ENCODE measurements at regions not wholly inside any gene's neighbourhood (a gene's known extent, or its start where the extent isn't known, plus 50 kb on each side); places are given as distances from the start of the nearest gene placed in this dataset.
"Not testable (repeated sequence)": the region's sequence is repeated elsewhere in the genome, so short reads cannot be mapped to it uniquely, and the experiment has no call there.

DNA sequence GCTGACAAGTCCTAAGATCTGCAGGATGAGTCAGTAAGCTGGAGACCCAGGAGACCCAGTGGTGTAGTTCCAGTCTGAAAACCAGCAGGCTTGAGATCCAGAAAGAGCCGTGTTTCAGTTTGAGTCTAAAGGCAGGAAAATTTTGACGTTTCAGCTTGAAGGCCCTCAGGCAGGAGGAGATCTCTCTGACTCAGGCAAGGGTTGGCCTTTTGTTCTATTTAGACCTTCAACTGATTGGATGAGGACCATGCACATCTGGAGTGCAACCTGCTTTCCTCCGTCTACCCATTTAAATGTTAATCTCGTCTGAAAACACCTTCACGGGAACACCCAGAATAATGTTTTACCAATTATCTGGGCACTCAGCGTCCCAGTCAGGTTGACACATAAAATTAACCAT lies 69.5 kb downstream of the NPIPA7 start:
- not testable (repeated sequence) for DNase-seq

DNA sequence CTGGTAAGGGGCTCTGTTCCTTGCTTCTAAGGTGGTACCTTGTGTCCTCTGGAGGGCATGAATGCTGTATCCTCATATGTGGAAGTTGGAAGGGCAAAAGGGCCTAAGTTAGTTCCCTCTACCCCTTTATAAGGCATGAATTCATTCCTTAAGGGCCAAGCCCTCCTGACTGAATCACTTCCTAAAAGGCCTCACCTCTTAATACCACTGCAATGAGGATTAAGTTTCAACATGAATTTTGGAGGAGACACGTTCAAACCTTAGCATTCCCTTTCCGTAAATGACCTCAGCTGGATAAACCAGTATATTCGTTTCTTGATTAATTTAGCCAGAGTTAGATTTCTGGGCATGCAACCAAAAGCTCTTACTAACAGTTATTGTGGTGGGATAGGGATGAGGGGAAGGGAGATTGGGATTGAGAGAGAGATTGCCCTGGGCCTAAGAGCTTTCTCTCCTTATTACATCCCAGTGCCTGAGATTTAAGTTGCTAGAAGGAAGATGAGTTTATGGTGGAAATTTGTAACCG lies 70.8 kb downstream of the NPIPA7 start:
- not testable (repeated sequence) for DNase-seq

DNA sequence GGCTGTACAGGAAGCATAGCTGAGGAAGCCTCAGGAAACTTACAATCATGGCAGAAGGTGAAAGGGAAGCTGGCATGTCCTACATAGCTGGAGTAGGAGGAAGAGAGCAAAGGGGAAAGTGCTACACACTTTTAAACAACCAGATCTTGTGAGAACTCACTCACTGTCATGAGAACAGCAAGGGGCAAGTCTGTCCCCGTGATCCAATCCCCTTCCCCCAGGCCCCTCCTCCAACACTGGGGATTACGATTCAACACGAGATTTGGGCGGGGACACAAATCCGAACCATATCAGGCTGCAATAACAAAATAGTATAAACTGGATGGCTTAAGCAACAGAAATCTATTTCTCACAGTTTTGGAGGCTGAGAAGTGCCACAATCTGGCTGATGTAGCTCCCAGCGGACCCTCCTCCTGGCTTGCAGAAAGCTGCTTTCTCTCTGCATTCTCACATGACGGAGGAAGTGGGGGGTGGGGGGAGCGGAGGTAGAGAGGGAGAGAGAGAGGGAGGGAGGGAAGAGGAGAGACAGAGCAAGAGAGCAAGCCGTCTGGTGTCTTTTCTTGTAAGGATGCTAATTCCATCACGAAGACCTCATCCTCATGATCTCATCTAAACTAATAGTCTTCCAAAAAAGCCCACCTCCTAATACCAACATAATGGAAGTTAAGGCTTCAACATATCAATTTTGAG lies 72.9 kb downstream of the NPIPA7 start:
- DNase-seq: not testable (repeated sequence)

DNA sequence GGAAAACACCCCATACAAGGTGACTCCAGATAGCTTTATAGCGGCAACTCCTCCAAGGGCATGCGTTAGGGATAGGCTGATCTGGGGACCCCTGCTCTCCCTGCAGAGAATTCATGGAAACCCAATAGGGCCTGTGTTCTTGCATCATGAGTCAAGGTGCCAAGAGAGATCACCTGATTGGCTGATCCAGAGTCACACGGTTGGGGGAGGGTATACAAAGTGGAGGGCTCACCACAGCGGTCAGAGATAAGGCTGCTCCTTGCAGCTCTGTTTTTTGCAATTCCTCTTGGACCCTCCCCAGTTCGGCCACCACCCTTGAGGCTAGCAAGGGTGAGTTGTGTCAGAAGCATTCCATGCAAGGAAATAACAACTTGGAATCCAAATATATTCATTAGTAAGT lies 79.6 kb downstream of the NPIPA7 start:
- not testable (repeated sequence) for DNase-seq

DNA sequence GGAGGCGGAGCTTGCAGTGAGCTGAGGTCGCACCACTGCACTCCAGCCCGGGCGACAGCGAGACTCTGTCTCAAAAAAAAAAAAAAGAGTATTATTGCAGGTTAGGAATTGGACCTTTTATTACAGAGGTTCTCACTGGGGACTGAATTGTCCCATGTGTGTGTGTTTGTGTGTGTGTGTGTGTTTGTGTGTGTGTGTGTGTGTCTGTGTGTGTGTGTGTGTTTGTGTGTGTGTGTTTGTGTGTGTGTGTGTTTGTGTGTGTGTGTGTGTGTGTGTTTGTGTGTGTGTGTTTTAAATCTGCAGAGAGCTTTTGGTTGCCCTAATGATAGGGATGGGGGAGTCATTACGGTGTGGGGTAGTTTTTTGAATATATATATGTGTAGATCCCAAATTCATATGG lies 84.9 kb downstream of the NPIPA7 start:
- not testable (repeated sequence) for DNase-seq

DNA sequence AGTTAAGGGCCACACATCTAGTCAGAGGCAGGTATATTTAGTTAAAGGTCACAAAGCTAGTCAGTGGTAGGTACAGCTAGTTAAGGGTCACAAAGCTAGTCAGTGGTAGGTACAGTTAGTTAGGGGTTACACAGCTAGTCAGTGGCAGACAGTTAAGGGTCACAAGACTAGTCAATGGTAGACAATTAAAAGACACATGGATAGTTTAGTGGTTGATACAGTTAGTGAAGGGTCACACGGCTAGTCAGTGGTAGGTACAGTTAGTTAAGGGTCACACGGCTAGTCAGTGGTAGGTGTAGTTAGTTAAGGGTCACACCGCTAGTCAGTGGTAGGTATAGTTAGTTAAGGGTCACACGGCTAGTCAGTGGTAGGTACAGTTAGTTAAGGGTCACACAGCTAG lies 110.0 kb downstream of the NPIPA7 start:
- not testable (repeated sequence) for DNase-seq

DNA sequence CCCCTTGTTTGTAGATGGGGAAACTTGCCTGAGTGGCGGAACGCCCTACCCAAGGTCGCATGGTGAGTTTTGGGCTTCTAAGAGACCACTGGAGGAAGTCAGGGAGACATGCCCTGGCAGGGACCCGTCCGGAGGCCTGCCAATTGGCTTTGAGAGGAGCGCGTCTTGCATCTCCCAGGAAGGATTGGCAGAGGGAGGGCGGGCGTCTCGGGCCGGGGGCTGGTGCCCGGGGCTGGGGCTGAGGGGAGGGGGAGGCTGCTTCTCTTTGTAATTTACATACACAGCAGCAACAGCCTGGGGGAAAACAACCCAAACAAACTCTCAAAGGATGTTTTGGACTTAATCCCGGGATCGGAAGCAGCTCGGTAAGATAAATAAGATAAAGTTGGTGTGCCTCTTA lies 110.5 kb downstream of the NPIPA7 start:
- DNase-seq: not testable (repeated sequence)

DNA sequence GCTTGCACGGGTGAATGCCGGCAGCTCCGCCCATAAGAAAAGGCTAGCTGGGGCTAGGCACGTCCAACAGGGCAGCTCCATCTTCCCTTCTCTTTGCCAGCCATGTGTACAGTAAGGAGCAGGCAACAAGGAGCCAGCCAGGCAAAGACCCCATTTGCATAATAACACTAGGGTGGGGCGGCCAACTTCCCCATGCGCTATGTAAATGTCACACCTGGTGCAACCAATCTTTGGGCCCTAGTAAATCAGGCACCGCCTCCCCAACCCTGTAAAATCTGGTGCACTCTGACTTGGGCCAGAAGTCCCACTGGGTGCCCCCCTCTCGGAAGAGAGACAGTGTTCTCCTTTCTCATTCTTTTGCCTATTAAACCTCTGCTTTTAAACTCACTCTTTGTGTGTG lies 115.2 kb downstream of the NPIPA7 start:
- not testable (repeated sequence) for DNase-seq

DNA sequence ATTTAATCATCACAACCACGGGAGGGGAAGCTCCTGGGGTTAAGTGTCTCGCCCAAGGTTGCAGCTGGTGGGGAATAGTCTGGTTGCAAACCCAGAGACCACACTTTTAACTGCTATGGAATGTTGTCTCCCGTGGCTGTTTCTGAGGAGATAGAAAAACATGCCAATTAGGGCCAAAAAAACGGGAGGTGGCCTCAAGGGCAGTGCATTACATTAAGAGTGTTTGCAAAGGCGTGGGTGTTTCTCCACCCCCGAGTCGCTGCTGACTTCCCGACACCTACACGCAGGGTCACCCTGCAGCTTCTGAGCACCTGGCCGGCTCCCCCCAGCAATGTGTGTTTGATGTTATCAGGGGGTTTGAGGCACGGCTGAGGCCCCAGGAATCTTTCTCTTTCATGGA lies 116.1 kb downstream of the NPIPA7 start:
- not testable (repeated sequence) for DNase-seq

DNA sequence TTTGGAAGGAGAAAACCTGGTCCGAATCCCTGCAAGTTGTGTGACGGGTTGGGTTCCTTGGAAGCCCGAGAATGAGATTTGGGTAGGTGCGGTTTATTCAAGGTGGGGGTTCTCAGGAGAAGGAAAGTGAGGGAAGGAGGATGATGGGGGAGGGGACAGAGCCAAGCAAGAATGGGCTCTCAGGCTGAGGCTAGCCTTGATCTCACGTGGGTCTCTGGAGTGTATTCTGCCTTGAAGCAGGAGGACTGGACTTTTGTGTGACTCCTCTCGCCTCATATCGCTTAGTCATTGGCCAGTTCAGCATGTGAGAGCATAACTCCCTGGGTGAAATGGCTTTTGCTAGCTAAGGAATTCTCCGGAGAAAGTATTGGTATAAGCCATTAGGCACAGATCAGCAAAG lies 120.9 kb downstream of the NPIPA7 start:
- not testable (repeated sequence) for DNase-seq

DNA sequence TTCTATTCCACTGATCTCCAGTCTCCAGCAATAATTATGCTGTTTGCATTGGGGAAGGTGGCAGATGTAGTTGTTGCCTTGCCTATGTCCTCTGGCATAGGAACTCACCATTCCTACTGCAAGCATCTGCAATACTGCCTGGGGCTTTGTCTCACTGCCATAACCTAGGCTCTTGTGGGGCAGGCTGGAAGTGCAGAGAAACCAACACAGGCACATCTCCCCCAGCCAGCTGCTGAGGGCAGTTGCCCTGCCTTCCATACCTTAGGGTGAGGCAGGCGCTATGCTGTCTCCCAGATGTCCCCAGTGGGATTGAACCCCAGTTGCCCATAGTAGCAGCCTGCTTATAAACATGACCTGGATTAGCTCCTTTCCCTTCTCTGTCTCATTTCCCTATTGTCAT lies 128.1 kb downstream of the NPIPA7 start:
- not testable (repeated sequence) for DNase-seq

DNA sequence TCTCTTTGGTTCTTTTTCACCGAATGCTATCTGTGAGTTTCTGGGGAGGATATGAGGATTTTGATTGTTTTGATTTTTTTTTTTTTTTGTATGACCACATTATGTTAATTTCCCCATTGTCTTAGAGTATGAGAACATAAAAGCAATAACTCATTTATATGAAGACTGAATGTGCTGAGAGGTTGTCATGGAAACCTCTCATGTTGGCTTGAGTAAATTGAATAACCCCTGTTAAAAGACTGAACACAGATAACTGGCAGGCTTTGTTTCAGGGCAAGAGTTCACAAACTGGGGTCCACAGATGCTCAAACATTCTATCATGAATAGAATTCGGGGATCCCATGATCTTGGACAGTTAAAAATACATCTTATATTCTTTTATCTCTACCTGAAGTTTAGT lies 129.4 kb downstream of the NPIPA7 start:
- not testable (repeated sequence) for DNase-seq

DNA sequence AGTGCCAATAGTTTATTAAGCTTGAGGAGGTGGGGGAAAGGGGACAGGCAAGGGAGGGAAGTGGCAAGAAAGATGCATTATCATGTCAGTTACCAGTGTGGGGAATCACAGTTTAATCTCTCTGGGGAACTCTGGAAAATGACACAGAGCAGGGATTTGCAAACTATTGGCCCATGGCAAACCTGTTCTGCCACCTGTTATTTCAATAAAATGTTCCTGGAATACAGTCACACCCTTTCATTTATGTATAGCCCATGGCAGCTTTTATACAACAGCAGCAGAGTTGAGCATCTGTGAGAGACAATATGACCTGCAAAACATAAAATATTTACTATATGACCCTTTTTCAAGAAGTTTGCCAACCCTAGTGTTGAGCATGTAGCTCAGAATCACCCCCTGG lies 140.5 kb downstream of the NPIPA7 start:
- DNase-seq: not testable (repeated sequence)

DNA sequence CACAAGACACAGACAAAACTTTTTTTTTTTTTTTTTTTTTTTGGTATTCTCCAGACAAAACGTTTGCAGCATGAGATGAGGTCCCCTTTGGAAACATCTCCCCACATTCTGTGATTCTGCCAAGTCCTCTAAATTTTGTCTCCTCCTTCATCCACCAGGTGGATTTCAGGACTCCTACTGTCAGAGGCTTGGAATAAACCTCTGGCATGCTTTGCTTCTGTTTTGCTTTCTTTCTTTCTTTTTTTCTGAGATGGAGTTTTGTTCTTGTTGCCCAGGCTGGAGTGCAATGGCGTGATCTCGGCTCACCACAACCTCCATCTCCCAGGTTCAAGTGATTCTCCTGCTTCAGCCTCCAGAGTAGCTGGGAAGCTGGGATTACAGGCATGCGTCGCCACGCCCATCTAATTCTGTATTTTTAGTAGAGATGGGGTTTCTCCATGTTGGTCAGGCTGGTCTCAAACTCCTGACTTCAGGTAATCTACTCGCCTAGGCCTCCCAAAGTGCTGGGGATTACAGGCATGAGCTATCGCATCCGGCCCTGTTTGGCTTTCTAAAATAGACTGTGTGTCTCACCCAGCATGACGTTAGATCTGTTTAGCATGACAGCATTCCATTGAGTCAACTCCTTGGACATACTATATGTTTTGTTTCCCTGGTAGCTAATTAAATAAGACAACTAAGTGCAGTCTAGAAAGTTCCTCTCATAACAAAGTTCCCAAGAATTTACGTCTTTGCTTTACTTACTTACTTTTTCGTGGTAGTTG lies 142.5 kb downstream of the NPIPA7 start:
- DNase-seq: not testable (repeated sequence)

DNA sequence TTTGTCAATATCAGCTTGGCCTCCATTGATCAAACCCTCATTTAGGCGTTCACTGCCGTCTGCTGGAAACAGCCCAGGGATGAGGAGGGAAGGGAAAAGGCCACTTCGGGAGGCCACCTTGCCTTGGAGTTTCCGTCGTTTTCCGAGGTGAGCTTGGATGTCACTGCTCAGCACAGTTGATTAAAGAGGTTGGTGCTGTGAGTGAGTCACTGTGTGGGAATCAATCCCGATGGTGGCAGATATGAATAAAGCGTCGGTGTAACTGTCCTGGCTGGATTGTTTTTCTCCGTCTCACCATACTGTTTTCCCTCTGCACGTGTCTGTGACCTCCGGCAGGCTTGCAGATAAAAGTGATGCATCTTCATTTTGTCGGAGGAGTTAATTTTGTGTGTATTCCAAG lies 148.1 kb downstream of the NPIPA7 start:
- DNase-seq: not testable (repeated sequence)

DNA sequence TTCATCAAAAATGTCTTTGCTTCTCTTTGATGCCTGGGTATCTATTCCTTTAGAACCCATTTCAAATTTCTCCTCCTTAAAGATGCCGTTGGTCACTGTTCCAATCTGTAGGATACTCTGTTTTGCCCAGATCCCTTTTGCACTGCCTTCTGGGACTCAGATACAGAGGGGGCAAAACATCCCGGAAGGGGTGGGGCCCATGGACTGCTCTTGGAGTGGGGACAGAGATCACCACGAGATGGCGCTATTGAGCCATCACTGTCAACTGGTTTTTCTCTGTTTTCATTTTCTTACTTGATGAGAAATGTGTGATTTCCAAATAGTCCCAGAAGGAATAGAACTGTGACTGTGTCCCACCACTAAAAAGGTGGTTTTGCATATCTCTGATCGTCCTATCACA lies 151.8 kb downstream of the NPIPA7 start:
- DNase-seq: not testable (repeated sequence)

DNA sequence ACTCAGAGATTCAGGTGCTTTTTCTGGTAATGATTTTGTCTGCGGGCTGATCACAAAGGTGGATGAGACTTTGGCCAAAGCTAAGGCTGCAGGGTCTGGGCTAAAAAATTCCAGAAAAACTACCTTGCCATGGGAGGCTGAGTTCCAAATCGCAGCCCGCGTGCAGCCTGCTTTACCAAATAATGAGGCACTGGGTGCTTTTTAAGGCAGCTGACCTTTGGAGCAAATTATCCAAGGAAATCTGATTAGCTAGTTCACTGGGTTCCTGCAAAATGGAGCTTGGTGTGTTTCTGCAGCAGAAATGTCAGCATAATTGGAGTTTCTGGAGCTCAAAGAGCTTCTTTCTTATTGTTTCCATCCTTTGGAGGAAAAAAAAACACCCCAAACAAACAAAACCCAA lies 156.6 kb downstream of the NPIPA7 start:
- not testable (repeated sequence) for DNase-seq

DNA sequence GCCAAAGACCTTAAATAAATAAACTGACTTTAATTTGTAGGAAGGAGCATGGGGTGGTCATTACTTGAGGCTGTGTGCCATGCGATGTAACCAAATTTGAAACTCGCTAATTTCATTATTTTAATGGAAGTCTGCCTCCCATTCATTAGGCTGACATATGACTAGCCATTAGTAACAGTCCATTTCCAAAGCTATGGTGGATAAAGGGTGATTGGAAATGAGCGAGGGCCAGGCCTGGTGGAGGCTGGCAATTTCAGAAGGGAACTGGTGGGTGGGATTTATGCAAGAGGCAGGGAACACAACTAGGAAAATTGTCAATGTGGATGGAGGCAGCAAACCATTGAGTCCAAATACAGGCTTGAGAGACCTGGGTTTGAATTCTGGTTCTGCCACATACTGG lies 157.2 kb downstream of the NPIPA7 start:
- not testable (repeated sequence) for DNase-seq

DNA sequence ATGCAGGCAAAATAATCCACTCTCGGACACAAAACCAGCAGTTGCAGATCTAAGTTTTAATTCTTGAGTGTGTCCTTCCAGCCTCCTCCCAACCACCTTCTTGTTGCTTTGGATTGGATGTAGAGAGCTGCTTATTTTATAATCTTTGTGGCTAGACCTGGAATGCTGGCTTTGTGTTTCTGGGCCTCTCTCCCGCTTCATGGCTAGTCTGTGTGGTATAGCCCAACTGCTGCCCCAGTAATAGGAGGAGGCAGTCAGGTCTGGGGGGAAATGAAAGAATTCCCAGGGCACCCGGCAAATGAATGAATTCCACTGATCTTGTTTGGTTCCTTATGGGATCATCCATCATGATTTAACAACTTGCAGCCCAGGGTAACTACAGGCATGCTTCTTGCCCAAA lies 170.8 kb downstream of the NPIPA7 start:
- not testable (repeated sequence) for DNase-seq

DNA sequence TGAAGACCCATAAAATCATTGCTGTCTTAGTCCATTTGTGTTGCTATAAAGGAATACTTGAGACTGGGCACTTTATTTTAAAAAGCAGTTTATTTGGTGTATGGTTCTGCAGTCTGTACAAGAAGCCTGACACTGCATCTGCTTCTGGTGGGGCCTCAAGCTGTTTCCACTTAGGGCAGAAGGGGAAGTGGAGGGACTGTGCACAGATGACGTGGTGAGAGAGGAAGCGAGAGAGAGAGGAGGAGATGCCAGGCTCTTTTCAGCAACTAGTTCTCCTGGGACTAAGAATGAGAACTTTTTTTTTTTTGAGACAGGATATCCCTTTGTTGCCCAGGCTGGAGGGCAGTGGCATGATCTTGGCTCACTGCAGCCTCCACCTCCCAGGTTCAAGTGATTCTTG lies 171.9 kb downstream of the NPIPA7 start:
- DNase-seq: not testable (repeated sequence)

DNA sequence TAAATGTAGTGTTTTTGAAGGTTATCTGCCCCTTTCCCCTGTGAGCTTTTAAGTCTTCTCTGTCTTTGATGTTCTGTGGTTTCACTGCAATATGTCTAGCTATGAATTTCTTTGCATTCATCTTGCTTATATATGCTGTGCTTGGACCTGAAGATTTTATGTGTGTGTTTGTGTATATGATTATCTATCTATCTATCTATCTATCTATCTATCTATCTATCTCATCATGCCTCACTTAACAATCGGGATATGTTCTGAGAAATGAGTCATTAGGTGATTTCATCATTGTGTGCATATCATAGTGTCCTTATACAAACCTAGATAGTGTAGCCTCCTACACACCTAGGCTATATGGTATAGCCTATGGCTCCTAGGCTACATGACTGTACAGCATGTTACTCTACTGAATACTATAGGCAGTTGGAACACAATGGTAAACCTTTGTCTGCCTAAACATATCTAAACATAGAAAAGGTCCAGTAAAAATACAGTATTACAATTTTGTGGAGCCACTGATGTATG lies 173.9 kb downstream of the NPIPA7 start:
- DNase-seq: not testable (repeated sequence)

DNA sequence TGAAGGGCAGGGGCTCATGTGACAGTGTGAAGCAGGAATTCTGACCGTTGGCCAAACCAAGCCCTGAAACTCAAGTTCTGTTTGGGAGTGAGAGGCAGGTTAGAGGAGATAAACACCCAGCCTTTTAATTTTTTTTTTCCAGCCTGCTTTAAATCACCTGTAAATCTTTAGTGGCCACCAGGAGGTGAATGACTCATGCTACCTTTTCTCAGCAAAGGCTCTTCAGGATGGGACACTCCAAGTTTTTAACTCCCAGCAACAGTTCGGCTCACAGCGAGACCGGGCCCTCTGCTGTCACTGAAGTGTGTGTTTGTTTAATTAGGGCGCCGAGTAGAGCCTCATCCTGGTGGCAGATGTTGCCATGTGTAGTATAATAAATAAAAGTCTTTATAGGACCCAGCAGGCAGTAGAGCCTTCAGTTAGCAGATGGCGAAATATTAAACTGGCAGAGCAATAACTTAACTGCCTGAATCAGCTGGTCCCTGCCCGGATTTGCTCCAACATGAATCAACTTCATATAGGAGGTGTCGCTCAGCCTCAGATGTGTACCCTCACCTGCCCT lies 180.3 kb downstream of the NPIPA7 start:
- DNase-seq: not testable (repeated sequence)

DNA sequence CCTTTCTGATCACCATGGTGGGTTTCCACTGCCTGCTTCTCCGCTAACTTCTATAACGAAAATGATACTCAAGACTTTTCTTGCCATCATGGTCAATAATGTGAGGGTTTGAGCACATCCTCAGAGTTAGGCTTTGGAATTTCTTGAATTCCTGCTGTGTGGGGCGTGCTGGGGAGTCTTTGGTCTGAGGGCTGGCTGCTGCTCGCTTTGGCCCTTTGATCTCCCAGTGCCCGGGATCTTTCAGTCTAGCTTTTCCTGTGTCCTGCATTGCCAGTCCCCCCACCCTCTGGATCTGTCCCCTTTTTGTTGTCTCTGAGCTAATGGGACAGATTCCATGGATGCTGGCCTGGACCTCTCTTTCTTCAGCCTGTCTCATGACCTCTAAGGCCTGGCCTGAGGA lies 182.6 kb downstream of the NPIPA7 start:
- DNase-seq: not testable (repeated sequence)

Data from NCI-H1105 (cell line).